HL-60 (cell line): ENCODE measurements at regions not wholly inside any gene's neighbourhood (a gene's known extent, or its start where the extent isn't known, plus 50 kb on each side); places are given as distances from the start of the nearest gene placed in this dataset.

Source experiments
- DNase-seq, 2 experiments: peaks; one replicate each; pipeline ENCODE4 v3.0.0-alpha.2; 2010 to 2020; ENCODE audit warnings: low read depth in 1 of 2, low spot score in 1 of 2
- H3K27ac ChIP-seq: fragments of 250-450 bp; sonication (Bioruptor Pico); replicated peaks from 2 replicates; pipeline ENCODE4 v1.5.1; 2020; ENCODE audit warnings: mild to moderate bottlenecking, moderate library complexity
- H3K27me3 ChIP-seq: fragments of 250-450 bp; sonication (Bioruptor Pico); 2 replicates; pipeline ENCODE4 v1.5.1; 2021; ENCODE audit warnings: mild to moderate bottlenecking, moderate library complexity; ENCODE audit not compliant: insufficient read depth, poor library complexity, severe bottlenecking
- H3K4me3 ChIP-seq: replicated peaks from 2 replicates; pipeline ENCODE4 v1.5.1; 2011; ENCODE audit warnings: mild to moderate bottlenecking, control low read depth, low read length; ENCODE audit not compliant: insufficient read depth
- GABPA ChIP-seq: IDR thresholded peaks from 2 replicates; pipeline ENCODE4 v1.6.1; 2012; ENCODE audit warnings: low read depth
- POLR2AphosphoS5 ChIP-seq: IDR thresholded peaks from 2 replicates; pipeline ENCODE4 v1.6.1; 2012; ENCODE audit warnings: low read depth
- SPI1 ChIP-seq: IDR thresholded peaks from 2 replicates; pipeline ENCODE4 v1.6.1; 2012; ENCODE audit warnings: low read depth, mild to moderate bottlenecking, borderline replicate concordance
- TF ChIP-seq, protein P1 (sequence below): IDR thresholded peaks from 2 replicates; pipeline ENCODE4 v1.6.1; 2012; ENCODE audit warnings: low read depth; ENCODE audit not compliant: insufficient replicate concordance
- TF ChIP-seq, protein P2 (sequence below): IDR thresholded peaks from one replicate; pipeline ENCODE4 v1.5.1; 2011; ENCODE audit warnings: low read length, control low read depth, inconsistent platforms; ENCODE audit not compliant: insufficient read depth

DNA sequence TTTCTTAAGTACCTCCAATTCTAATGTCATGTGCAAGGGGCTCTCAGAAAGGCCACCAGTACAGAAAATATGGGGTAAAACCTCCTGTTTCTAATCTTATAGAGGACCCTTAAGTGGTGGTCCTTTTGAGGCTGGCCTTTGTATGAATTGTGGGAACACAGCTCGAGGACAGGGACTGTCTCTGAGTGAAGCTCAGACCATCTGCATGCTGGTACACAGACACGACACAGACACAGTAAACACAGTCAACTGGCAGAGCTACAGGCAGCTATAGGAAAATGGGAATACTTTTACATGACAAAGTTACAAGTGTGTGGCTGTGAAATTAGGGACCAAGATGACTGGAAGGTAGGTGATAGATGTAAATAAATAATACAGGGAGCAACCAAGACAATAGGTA is 143.9 kb upstream of the PREP start:
- Histone ChIP-seq H3K4me3 (no peak overlapping the region), H3K27me3 (peaks cover 2% of the 10 kb centered on the region), H3K27ac (no peak overlapping the region)
- no peak for DNase-seq
- TF ChIP-seq GABPA (no peak), SPI1 (no peak), POLR2AphosphoS5 (no peak)
- TF ChIP-seq, protein P1, sequence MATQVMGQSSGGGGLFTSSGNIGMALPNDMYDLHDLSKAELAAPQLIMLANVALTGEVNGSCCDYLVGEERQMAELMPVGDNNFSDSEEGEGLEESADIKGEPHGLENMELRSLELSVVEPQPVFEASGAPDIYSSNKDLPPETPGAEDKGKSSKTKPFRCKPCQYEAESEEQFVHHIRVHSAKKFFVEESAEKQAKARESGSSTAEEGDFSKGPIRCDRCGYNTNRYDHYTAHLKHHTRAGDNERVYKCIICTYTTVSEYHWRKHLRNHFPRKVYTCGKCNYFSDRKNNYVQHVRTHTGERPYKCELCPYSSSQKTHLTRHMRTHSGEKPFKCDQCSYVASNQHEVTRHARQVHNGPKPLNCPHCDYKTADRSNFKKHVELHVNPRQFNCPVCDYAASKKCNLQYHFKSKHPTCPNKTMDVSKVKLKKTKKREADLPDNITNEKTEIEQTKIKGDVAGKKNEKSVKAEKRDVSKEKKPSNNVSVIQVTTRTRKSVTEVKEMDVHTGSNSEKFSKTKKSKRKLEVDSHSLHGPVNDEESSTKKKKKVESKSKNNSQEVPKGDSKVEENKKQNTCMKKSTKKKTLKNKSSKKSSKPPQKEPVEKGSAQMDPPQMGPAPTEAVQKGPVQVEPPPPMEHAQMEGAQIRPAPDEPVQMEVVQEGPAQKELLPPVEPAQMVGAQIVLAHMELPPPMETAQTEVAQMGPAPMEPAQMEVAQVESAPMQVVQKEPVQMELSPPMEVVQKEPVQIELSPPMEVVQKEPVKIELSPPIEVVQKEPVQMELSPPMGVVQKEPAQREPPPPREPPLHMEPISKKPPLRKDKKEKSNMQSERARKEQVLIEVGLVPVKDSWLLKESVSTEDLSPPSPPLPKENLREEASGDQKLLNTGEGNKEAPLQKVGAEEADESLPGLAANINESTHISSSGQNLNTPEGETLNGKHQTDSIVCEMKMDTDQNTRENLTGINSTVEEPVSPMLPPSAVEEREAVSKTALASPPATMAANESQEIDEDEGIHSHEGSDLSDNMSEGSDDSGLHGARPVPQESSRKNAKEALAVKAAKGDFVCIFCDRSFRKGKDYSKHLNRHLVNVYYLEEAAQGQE = no peak
- TF ChIP-seq, protein P2, sequence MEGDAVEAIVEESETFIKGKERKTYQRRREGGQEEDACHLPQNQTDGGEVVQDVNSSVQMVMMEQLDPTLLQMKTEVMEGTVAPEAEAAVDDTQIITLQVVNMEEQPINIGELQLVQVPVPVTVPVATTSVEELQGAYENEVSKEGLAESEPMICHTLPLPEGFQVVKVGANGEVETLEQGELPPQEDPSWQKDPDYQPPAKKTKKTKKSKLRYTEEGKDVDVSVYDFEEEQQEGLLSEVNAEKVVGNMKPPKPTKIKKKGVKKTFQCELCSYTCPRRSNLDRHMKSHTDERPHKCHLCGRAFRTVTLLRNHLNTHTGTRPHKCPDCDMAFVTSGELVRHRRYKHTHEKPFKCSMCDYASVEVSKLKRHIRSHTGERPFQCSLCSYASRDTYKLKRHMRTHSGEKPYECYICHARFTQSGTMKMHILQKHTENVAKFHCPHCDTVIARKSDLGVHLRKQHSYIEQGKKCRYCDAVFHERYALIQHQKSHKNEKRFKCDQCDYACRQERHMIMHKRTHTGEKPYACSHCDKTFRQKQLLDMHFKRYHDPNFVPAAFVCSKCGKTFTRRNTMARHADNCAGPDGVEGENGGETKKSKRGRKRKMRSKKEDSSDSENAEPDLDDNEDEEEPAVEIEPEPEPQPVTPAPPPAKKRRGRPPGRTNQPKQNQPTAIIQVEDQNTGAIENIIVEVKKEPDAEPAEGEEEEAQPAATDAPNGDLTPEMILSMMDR = no peak

DNA sequence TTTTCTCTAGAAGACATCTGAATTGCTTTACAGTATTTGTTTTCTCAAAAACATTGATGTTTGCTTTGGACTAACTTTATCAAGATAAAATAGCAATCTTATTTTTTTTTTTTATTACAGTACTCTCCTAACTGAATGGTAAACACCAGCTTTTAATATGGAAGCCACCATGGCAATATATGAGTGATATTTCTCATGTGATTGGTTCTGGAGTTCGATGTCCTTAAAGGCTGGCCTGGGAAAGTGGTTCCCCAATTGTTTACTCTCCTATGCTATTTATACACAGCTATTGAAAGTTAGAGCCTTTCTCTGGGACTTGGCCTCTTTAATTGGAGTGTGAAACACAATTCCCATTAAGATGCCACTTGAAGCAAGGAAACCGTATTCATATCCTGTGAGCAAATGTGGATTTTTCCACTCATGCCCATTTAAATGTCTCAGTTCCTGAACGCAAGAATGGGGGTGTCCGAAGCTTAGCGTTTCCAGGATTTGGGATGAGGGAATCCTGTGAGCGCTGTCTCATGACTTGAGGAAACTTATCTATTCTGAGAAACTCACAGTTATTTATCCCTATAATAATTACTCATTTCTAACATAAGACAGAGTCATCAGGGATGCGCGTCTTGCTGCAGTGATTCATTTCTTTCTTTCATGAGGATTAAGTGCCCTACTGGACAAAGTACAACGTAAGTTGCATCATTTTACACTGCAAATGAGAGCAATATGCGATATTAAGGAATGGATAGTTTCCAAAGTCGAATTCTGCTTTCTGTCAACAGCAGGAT is 143.3 kb upstream of the PREP start:
- Histone ChIP-seq H3K4me3 (no peak overlapping the region), H3K27me3 (peaks cover 2% of the 10 kb centered on the region), H3K27ac (no peak overlapping the region)
- TF ChIP-seq POLR2AphosphoS5 (no peak), GABPA (no peak), SPI1 (no peak)
- TF ChIP-seq, protein P2 = no peak
- TF ChIP-seq, protein P1 = no peak
- DNase-seq = no peak

DNA sequence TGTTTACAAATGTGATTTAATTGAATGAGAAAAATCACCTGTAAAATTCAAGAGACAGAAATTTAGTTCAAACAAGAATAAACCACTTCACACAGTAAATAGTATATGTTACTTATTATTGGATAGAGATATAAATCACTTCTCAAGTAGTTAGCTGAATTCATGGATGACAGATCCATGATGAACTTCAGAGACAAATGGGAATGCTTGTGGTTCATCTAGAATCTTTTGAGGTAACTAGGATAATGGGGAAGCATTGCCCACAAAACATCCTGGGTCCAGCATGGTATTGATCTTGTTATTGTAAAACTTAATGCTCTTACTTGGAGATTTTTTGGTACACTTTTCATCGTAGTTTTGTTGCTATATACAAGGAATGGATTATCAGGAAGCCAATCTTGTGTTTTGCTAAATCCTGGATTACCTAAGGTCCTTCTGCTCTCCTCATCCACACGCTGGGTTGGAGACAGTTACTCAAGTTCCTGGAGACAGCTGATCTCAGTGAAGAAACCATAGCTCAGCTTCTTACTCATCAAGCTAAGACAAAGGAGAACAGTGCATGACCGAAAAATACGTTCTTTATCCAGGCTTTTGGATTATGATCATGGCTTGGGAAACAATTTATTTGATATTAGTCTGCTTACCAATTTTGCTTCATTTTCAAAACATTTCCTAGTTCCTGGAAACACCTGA is 142.5 kb upstream of the PREP start:
- H3K27ac ChIP-seq = no peak overlapping the region
- peaks cover 2% of the 10 kb centered on the region for H3K27me3 ChIP-seq
- TF ChIP-seq, protein P1 = no peak
- TF ChIP-seq, protein P2 = no peak
- no peak for TF ChIP-seq SPI1
- TF ChIP-seq POLR2AphosphoS5 = no peak
- TF ChIP-seq GABPA = no peak
- no peak for DNase-seq
- H3K4me3 ChIP-seq = no peak overlapping the region
